ENCODE measurements at regions not wholly inside any gene's neighbourhood (a gene's known extent, or its start where the extent isn't known, plus 50 kb on each side); places are given as distances from the start of the nearest gene placed in this dataset.
A peak's percentile ranks its signal among the peaks of the same experiment; 100 is the strongest.

DNA sequence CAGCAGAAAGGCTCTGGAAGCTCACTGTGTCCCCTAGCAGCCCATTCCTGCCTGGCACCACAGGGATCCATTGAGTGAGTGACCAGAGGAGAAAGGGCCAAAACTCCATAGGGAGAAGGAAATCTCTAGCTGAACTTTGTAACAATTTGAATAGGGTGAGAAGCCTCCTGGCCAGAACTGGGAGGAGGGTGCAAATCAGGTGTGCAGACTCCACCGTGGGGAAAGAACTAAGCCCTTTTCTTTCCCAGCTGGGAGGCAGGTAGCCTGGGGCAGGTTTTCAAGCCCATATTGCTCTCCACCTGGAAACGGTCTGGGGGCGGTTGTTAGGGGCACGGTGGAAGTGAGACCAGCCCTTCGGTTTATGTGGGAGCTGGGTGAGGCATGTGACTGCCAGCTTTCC is 227.2 kb downstream of the SNCA start:
- no peaks in the 10 kb centered on the region for H3K9me2 ChIP-seq (replicated peaks; ENCODE audit: control insufficient read depth, low read length)
- H3F3A ChIP-seq (ENCODE audit: control insufficient read depth, insufficient read depth), result no peaks in the 10 kb centered on the region
- H3K4me3 ChIP-seq (ENCODE audit: low read length), result no peak overlapping the region
- no peaks in the 10 kb centered on the region for H3K36me3 ChIP-seq (ENCODE audit: control insufficient read depth, low read length)
- no peak overlapping the region for H3K27ac ChIP-seq (ENCODE audit: low read depth, low read length)
- H3K4me2 ChIP-seq (ENCODE audit: low read length), result no peak overlapping the region
- TF ChIP-seq EZH2phosphoT487 (IDR thresholded peaks at IDR 0.05; ENCODE audit: borderline replicate concordance, low read length), result no peak
- no peak for TF ChIP-seq CTCF (IDR thresholded peaks at IDR 0.05; ENCODE audit: low read depth, low read length, poor library complexity, severe bottlenecking)
- H4K20me1 ChIP-seq (ENCODE audit: control insufficient read depth, insufficient read depth, low read depth, low read length), result no peaks in the 10 kb centered on the region
- no peaks in the 10 kb centered on the region for H3K9me3 ChIP-seq (ENCODE audit: control insufficient read depth, insufficient read depth, low read length)
- H3K4me1 ChIP-seq (ENCODE audit: control insufficient read depth, low read length), result no peaks in the 10 kb centered on the region
- H3K79me2 ChIP-seq (ENCODE audit: control insufficient read depth, low read length), result no peaks in the 10 kb centered on the region
- H3K27me3 ChIP-seq (ENCODE audit: control insufficient read depth, low read length), result no peaks in the 10 kb centered on the region

- H3K4me1 ChIP-seq (ENCODE audit: control insufficient read depth, low read length), result no peaks in the 10 kb centered on the region
- TF ChIP-seq EZH2phosphoT487 (IDR thresholded peaks at IDR 0.05; ENCODE audit: borderline replicate concordance, low read length) (no peak), CTCF (IDR thresholded peaks at IDR 0.05; ENCODE audit: low read depth, low read length, poor library complexity, severe bottlenecking) (no peak)
- H3K9me3 ChIP-seq (ENCODE audit: control insufficient read depth, insufficient read depth, low read length), result no peaks in the 10 kb centered on the region
- no peaks in the 10 kb centered on the region for H3K36me3 ChIP-seq (ENCODE audit: control insufficient read depth, low read length)
- no peaks in the 10 kb centered on the region for H4K20me1 ChIP-seq (ENCODE audit: control insufficient read depth, insufficient read depth, low read depth, low read length)
- no peak overlapping the region for H3K4me3 ChIP-seq (ENCODE audit: low read length)
- H3K27me3 ChIP-seq (ENCODE audit: control insufficient read depth, low read length), result no peaks in the 10 kb centered on the region
- H3K79me2 ChIP-seq (ENCODE audit: control insufficient read depth, low read length), result no peaks in the 10 kb centered on the region
- H3K27ac ChIP-seq (ENCODE audit: low read depth, low read length), result no peak overlapping the region
- no peaks in the 10 kb centered on the region for H3F3A ChIP-seq (ENCODE audit: control insufficient read depth, insufficient read depth)
- H3K4me2 ChIP-seq (ENCODE audit: low read length), result no peak overlapping the region
- no peaks in the 10 kb centered on the region for H3K9me2 ChIP-seq (replicated peaks; ENCODE audit: control insufficient read depth, low read length)
Measured at GRCh38 chr4:89604951-89605350, 232.0 kb downstream of the SNCA start.

DNA sequence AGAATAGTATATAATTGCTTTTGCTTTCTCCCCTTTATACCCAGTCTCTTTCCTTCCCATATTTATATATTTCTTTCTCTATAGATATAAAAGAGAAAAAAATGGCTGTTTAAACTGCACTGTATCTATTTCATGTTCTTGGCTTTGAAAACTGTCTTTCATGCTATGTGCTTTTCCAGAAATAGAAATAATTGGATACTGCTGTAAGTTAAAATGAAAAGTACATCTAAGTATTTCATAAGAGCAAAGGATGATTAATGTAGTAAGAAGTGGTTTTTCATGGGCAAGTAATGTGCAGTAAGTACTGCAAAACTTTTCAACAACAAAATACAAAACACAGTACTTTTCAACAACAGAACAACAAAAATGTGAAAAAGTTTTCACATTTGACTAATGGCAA is 237.9 kb downstream of the SNCA start:
- Histone ChIP-seq H3K9me3 (ENCODE audit: control insufficient read depth, insufficient read depth, low read length) (no peaks in the 10 kb centered on the region), H3K4me2 (ENCODE audit: low read length) (no peak overlapping the region), H3K27me3 (ENCODE audit: control insufficient read depth, low read length) (no peaks in the 10 kb centered on the region), H3K27ac (ENCODE audit: low read depth, low read length) (no peak overlapping the region), H3K4me3 (ENCODE audit: low read length) (no peak overlapping the region), H4K20me1 (ENCODE audit: control insufficient read depth, insufficient read depth, low read depth, low read length) (no peaks in the 10 kb centered on the region), H3K9me2 (replicated peaks; ENCODE audit: control insufficient read depth, low read length) (no peaks in the 10 kb centered on the region), H3F3A (ENCODE audit: control insufficient read depth, insufficient read depth) (no peaks in the 10 kb centered on the region), H3K79me2 (ENCODE audit: control insufficient read depth, low read length) (no peaks in the 10 kb centered on the region), H3K4me1 (ENCODE audit: control insufficient read depth, low read length) (no peaks in the 10 kb centered on the region), H3K36me3 (ENCODE audit: control insufficient read depth, low read length) (no peaks in the 10 kb centered on the region)
- no peak for TF ChIP-seq EZH2phosphoT487 (IDR thresholded peaks at IDR 0.05; ENCODE audit: borderline replicate concordance, low read length)

DNA sequence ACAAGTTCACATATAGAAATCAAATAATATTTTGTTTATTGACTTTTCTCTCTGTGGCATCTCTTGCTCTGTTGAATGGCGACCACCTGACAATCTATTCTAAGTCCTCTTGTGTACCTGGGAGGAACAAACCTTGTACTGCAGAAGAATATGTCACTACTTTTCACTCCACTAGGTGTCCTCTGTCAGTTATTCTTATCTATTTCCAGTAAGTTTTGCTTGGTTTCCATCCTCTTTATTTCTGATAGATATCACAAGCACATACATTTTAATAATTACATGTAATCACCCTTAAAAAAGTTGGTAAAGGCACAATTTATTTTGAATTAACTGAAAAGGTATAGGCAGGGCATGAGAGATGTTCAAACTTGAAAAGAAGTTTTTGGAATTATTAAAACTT is 238.4 kb downstream of the SNCA start:
- Histone ChIP-seq H3K27ac (ENCODE audit: low read depth, low read length) (no peak overlapping the region), H3K4me1 (ENCODE audit: control insufficient read depth, low read length) (no peaks in the 10 kb centered on the region), H3K4me2 (ENCODE audit: low read length) (no peak overlapping the region), H3K27me3 (ENCODE audit: control insufficient read depth, low read length) (no peaks in the 10 kb centered on the region), H3K9me2 (replicated peaks; ENCODE audit: control insufficient read depth, low read length) (no peaks in the 10 kb centered on the region), H3K4me3 (ENCODE audit: low read length) (no peak overlapping the region), H3F3A (ENCODE audit: control insufficient read depth, insufficient read depth) (no peaks in the 10 kb centered on the region), H3K9me3 (ENCODE audit: control insufficient read depth, insufficient read depth, low read length) (no peaks in the 10 kb centered on the region), H3K36me3 (ENCODE audit: control insufficient read depth, low read length) (no peaks in the 10 kb centered on the region), H3K79me2 (ENCODE audit: control insufficient read depth, low read length) (no peaks in the 10 kb centered on the region), H4K20me1 (ENCODE audit: control insufficient read depth, insufficient read depth, low read depth, low read length) (no peaks in the 10 kb centered on the region)
- peak; percentile 23 for TF ChIP-seq CTCF (IDR thresholded peaks at IDR 0.05; ENCODE audit: low read depth, low read length, poor library complexity, severe bottlenecking)
- TF ChIP-seq EZH2phosphoT487 (IDR thresholded peaks at IDR 0.05; ENCODE audit: borderline replicate concordance, low read length), result no peak

Measured in DOHH2 (cell line).